NOMO-1 (cell line): ENCODE measurements at regions not wholly inside any gene's neighbourhood (a gene's known extent, or its start where the extent isn't known, plus 50 kb on each side); places are given as distances from the start of the nearest gene placed in this dataset.
A peak's percentile ranks its signal among the peaks of the same experiment; 100 is the strongest.

Source experiments
- DNase-seq, 2 experiments: peaks; one replicate each; lab custom pipeline; 2025; ENCODE audit not compliant: unreplicated experiment in 2 of 2; lab: John Stamatoyannopoulos, UW

DNA sequence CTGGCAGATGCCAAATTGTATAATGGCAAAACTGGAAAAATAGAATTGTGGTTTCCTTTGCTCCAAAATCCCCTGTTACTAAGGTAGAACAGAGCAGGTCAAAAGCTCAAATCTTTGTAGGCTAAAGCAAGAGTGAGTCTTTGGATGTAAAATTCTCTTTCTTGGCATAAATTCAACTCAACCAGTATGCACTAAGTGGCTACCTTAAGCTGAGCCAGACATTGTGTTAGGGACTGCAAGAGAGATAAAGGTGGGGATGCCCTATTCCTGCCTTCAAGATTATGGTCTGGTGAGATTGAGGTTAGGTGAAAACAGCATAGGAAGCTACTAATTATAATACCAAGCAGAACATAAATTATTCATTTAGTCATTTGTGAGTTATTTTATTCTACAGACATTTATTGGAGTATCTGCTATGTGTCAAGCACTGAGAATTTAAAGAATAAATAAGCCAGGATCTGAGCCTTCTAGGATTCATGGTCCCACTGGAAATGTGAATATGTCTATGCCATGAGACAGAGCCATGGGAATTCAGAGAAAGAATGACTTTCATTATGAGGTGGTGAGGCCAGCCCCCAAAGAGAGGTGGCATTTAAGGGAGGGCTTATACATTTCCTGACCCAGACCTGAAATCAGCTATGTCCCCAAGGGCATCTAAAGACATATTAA is 198.0 kb upstream of the NCKAP5 start:
- no peak for DNase-seq

DNA sequence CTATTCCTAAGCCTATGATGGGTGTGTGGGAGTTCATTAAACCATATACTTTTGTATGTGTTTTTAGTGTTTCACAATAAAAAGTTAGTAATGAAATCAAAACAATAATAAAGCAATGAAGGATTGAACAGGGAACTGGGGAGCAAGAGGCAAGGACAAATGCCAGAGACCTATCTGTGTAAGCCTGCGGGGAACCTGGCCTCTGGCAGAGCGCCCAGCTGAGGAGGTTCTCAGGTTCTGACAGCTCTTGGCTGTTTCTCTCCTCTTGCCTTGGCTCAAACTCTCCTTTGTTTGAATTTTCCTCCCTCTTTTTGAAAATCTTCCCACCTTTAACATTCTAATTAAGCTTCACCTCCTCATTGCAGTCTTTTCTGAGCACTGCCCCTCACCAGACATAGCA is 200.0 kb upstream of the NCKAP5 start:
- DNase-seq, result no peak

- no peak for DNase-seq
Observed at GRCh38 chr2:133768658-133769435, 200.6 kb upstream of the NCKAP5 start.

- no peak for DNase-seq
Observed at GRCh38 chr2:133773854-133774653, 205.8 kb upstream of the NCKAP5 start.

- DNase-seq, result no peak
Observed at GRCh38 chr2:133774654-133775015, 206.4 kb upstream of the NCKAP5 start.

GRCh38 chr2:133776936-133777573 is 208.8 kb upstream of the NCKAP5 start:
- no peak for DNase-seq

- no peak for DNase-seq
Observed at GRCh38 chr2:133777574-133777960, 209.3 kb upstream of the NCKAP5 start.

DNA sequence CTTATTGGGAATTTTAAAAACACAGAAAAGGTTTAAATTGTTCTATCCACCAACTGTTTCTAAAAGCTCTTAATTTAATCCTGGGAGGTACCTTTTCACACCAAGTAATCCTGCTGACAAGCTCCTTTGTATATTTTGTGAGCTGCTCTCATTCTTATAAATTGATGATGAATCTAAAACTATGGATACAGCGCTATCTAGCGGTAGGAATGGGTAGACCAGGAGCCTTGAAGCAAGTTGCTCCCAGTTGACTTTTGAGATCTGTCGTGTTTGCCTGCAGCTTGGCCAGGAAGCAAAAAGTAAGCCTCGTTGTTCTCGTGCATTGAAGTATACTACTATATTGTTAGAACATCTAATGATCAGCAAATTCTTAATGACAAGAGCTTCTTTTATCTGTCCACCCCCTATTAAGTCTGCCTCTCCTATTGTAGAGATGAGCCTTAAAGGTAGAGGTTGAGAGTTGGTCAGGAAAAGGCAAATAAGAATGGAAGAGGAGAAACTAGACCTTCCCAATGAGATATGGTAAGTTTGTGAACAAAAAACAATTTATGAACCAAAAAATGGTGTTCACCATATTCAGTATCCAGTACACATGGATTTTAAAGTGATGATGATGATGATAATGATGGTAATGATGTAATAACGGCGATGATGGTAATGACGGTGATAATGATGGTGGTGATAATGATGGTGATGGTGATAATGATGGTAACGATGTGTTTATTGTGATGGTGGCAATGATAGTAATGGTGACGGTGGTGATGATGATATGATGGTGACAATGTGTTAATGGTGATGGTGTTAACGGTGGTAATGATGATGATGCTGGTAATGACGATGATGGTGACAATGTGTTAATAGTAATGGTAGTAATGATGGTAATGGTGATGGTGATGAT is 212.1 kb upstream of the NCKAP5 start:
- peak; percentile 1 to 27 for DNase-seq

DNA sequence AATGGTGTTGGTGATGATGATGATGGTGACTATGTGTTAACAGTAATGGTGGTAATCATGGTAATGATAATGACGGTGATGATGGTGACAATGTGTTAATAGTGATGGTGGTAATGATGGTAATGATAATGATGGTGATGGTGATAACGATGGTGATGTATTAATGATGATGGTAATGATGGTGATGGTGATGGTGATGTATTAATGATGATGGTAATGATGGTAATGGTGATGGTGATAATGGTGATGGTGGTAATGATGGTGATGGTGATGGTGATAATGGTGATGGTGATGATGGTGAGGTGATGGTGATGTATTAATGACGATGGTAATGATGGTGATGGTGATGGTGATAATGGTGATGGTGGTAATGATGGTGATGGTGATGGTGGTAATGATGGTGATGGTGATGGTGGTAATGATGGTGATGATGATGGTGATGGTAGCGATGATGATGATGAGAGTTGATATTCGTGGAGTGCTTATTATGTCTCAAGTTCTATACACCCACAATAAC is 212.8 kb upstream of the NCKAP5 start:
- no peak for DNase-seq

GRCh38 chr2:133787207-133787606 is 218.9 kb upstream of the NCKAP5 start:
- no peak for DNase-seq

- no peak for DNase-seq
Observed at GRCh38 chr2:133787651-133788050, 219.4 kb upstream of the NCKAP5 start.

DNA sequence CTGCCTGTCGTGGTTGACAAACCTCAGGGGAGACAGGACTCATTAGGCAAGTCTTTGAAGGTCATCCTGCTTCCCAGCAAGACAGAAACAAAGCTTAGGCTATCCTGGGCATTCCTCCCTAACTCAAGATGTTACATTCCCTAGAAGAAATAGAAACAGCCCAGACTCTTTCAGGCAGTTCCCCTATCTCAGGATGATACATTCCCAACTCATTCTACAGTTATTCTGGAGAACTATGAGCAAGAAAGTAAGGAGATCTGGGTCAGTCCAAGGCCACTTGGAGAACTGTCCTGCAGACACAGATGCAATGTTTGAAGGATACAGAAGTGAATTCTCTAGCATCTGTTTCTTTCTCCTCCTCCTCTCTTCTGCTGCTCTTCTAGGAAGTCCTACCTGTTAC is 220.1 kb upstream of the NCKAP5 start:
- no peak for DNase-seq

- DNase-seq, result no peak
Observed at GRCh38 chr2:133789743-133790142, 221.5 kb upstream of the NCKAP5 start.

- no peak for DNase-seq
Observed at GRCh38 chr2:133790711-133791110, 222.4 kb upstream of the NCKAP5 start.

DNA sequence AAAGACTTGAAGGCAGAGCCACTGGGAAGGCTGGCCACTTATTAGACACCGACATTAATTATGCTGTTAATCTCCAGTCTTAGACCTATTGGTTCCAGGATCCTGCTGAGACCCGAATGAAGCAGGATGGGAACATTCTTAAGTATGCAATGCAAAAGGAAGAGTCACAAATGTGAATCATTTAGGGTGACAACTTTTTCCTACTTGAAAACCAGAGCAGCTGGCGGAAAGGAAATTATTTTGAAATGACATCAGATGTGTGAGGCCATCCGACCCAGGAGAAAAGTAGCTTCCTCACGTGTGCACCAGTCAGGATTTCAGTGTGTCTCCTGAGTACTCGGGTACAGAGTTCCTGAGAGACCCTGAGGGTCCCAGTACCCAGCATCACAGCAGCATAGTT is 222.9 kb upstream of the NCKAP5 start:
- DNase-seq, result no peak

GRCh38 chr2:133792223-133792622 is 224.0 kb upstream of the NCKAP5 start:
- DNase-seq, result no peak

- DNase-seq, result no peak
Observed at GRCh38 chr2:133794114-133794513, 225.9 kb upstream of the NCKAP5 start.

DNA sequence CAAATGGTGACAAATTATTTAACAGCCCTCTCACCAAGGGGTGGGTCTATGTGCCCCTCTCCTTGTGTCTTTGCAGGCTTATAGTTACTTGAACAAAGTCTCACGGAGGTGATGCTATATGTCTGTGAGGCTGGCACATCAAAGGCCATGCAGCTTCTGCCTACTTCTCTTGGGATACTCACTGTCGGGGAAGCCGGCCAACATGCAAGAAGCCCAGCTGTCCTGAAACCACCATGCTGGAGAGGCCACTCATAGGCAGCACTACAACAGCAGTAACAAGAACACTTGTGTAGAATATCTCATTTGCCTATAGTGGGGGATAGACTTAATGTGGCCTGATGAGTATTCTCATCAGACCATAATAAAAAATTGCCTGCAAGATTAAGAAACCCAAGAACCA is 233.7 kb upstream of the NCKAP5 start:
- no peak for DNase-seq

DNA sequence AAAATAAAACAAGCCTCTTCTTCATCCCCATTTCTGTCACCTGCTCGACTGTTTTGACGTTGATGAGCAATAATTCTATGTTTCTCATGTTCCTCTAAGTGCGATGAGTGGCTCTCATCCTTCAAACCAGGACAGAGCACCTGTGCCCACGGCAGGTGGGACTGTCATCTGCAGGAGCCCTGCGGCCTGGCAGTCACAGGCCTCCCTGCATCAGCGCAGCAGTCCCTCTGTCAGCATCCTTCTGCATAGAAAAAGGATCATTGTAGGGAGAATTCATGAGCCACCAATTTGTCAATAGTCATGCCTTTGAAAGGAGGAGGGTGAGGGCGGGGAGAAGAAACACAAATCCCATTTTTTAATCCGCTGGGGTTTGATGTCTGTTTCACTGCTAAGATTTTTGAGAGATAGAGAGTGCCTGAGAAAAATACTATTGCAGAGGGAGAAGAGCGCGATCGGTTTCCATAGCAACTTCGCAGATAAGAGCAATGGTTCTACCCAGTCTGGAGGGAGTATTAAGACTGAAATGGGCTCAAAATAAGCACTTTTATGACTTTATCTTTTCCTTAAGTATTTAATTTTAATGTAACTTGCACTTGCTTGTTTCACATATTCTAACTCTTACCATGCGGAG is 234.3 kb upstream of the NCKAP5 start:
- DNase-seq, result no peak

- no peak for DNase-seq
Observed at GRCh38 chr2:133806564-133806963, 238.3 kb upstream of the NCKAP5 start.
